Kidney epithelial cell (primary cell): ENCODE measurements at regions not wholly inside any gene's neighbourhood (a gene's known extent, or its start where the extent isn't known, plus 50 kb on each side); places are given as distances from the start of the nearest gene placed in this dataset.

Experiments used
- DNase-seq: peaks from one replicate; pipeline ENCODE4 v3.0.0-alpha.2; 2010; ENCODE audit warnings: low read depth
- H3K27me3 ChIP-seq: 2 replicates; pipeline ENCODE4 v1.6.0; 2011; ENCODE audit warnings: low read length; ENCODE audit not compliant: control insufficient read depth, insufficient read depth
- H3K36me3 ChIP-seq: 2 replicates; pipeline ENCODE4 v1.5.1; 2011; ENCODE audit warnings: low read length; ENCODE audit not compliant: control insufficient read depth, insufficient read depth
- H3K4me3 ChIP-seq: 2 replicates; pipeline ENCODE4 v1.5.1; 2011; ENCODE audit warnings: low read depth, mild to moderate bottlenecking, control low read depth, low read length
- CTCF ChIP-seq: IDR thresholded peaks from 2 replicates; pipeline ENCODE4 v1.5.1; 2011; ENCODE audit warnings: mild to moderate bottlenecking, moderate library complexity, low read length, control low read depth, inconsistent platforms; ENCODE audit not compliant: insufficient read depth, poor library complexity, severe bottlenecking

DNA sequence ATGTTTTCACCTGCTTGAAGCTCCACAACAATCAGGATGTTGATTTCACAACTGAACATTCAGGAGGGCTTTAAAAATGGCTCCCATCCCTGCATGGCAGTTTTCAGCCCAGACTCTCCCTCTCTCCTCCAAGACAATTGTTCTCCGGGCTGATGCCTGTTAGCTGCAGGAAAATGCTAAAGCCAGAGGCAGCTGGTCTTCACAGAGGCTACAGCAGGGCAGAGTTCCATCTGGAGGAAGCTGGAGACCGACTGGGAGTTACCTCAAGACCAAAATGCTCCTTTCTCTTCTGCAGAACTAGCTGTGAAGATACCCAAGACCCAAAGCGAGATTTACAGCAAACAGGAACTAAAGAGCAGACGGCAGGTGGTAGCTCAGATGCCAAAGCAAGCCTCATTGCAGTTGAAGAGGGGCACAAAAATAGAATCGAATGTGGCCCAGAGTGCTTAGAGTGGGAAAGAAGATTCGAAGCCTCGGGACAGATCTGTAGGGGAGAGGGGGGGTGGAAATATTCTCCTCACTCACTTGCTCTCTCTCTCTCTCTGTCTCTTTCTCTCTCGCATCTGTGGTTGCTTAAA lies 423.6 kb downstream of the ZNF521 start:
- no peaks in the 10 kb centered on the region for H3K27me3 ChIP-seq
- no peak for TF ChIP-seq CTCF
- no peak overlapping the region for H3K4me3 ChIP-seq
- H3K36me3 ChIP-seq, result no peaks in the 10 kb centered on the region
- no peak for DNase-seq

DNA sequence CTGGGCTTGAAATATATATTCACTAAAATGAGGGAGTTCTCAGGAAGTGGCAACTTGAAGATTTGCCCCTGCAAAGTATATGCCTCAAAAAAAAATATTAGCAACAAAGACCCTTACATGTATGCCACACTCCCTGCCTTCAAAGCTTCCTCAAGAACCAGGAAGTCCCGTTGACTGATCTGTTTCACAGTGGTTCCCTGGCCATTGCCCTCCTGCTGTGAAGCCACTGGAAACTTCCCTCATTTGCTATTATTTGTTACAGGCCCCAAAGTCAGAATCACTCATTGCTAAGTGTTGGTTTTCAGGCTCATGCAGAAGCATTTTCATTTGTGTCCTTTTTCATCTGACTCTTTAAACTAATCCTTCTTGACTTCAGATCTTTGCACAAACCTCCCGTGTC lies 421.5 kb downstream of the ZNF521 start:
- no peak overlapping the region for H3K4me3 ChIP-seq
- DNase-seq, result no peak
- TF ChIP-seq CTCF, result no peak
- H3K36me3 ChIP-seq, result no peaks in the 10 kb centered on the region
- H3K27me3 ChIP-seq, result no peaks in the 10 kb centered on the region

DNA sequence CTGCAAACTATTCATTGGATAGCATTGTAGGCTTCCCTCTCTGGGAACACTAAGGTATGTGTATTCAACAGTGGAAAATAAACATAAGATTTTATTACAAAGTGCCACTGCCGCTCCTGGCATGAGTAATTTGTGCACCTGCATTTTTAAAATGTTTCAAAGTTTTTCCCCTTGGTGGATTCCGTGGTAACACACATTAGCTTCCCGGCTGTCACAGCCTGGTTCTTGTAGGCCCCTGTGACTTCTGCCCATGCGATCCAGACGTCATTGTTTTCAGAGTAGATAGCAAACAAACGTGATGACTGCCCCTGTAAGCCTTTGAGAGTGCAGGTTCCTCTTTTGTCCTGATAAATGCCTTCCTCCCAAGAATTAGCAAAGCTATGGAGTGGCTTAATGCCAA lies 421.0 kb downstream of the ZNF521 start:
- H3K27me3 ChIP-seq, result no peaks in the 10 kb centered on the region
- H3K36me3 ChIP-seq, result no peaks in the 10 kb centered on the region
- DNase-seq, result no peak
- no peak for TF ChIP-seq CTCF
- H3K4me3 ChIP-seq, result no peak overlapping the region

- no peaks in the 10 kb centered on the region for H3K27me3 ChIP-seq
- no peak for DNase-seq
- no peaks in the 10 kb centered on the region for H3K36me3 ChIP-seq
- no peak overlapping the region for H3K4me3 ChIP-seq
- no peak for TF ChIP-seq CTCF
These were observed 418.6 kb downstream of the ZNF521 start for GRCh38 chr18:24933345-24933744.

GRCh38 chr18:24934258-24934932 lies 417.6 kb downstream of the ZNF521 start:
- Histone ChIP-seq H3K4me3 (no peak overlapping the region), H3K27me3 (no peaks in the 10 kb centered on the region), H3K36me3 (no peaks in the 10 kb centered on the region)
- DNase-seq, result no peak
- no peak for TF ChIP-seq CTCF

GRCh38 chr18:24935008-24935407 lies 417.0 kb downstream of the ZNF521 start:
- DNase-seq, result no peak
- TF ChIP-seq CTCF, result no peak
- no peak overlapping the region for H3K4me3 ChIP-seq
- H3K27me3 ChIP-seq, result no peaks in the 10 kb centered on the region
- H3K36me3 ChIP-seq, result no peaks in the 10 kb centered on the region
